HepG2 (cell line): ENCODE measurements at regions not wholly inside any gene's neighbourhood (a gene's known extent, or its start where the extent isn't known, plus 50 kb on each side); places are given as distances from the start of the nearest gene placed in this dataset.

ENCODE experiments used
- ATAC-seq: fragments of 200-7000 bp; cut with Tn5 transposase; 3 replicates; pipeline ENCODE4 v1.9.1; 2020; ENCODE audit warnings: mild to moderate bottlenecking, moderate library complexity
- BruUV-seq: library from RNA; stranded (reverse); fragments of 400-500 nt; replicated peaks from 2 replicates; lab custom pipeline; 2021; lab: Mats Ljungman, UMichigan
- CTCF ChIA-PET: fragments of 300-600 bp; formaldehyde crosslinking; extraction: SDS; loops from one replicate; lab custom pipeline; 2021; ENCODE audit warnings: low total read pairs, inconsistent platforms, low intra/inter-chr PET ratio; lab: Yijun Ruan, JAX
- POLR2A ChIA-PET: fragments of 350-600 bp; sonication (Branson Sonifier 250); formaldehyde crosslinking; loops from one replicate; lab custom pipeline; 2020; ENCODE audit warnings: antibody characterized with exemption, inconsistent platforms; lab: Yijun Ruan, JAX
- DNase-seq: peaks from one replicate; pipeline ENCODE4 v3.0.0-alpha.2; 2015; ENCODE audit warnings: low spot score
- FAIRE-seq: peaks from 3 replicates; lab custom pipeline; 2011; peaks lifted over from hg19 to GRCh38; lab: Jason Lieb, UNC
- H2AFZ ChIP-seq: one replicate; pipeline ENCODE4 v1.6.1; 2011; ENCODE audit warnings: low read length, inconsistent platforms
- H3K27ac ChIP-seq: fragments of 300-600 bp; 3 replicates; pipeline ENCODE4 v1.8.0; 2011; ENCODE audit warnings: mixed run types, mild to moderate bottlenecking, mixed read lengths, low read length, inconsistent platforms; ENCODE audit not compliant: insufficient read depth; ENCODE audit errors: extremely low read length
- H3K27me3 ChIP-seq, 2 experiments: fragments of 200-600 bp in 1 of 2; 2 replicates in 1 of 2; 3 replicates in 1 of 2; pipeline versions ENCODE4 v1.6.0 to v1.8.0; 2011; ENCODE audit warnings: low read length in 2 of 2, mild to moderate bottlenecking in 2 of 2, moderate library complexity in 2 of 2, inconsistent platforms in 1 of 2; ENCODE audit not compliant: insufficient read depth in 2 of 2, control insufficient read depth in 1 of 2
- H3K36me3 ChIP-seq, 2 experiments: fragments of 200-600 bp in 1 of 2; replicated peaks in 1 of 2; 2 replicates in 1 of 2; 3 replicates in 1 of 2; pipeline versions ENCODE4 v1.5.1 to v1.8.0; 2011; ENCODE audit warnings: low read length in 2 of 2, inconsistent platforms in 1 of 2; ENCODE audit not compliant: insufficient read depth in 2 of 2, control insufficient read depth in 1 of 2
- H3K4me1 ChIP-seq: 2 replicates; pipeline ENCODE4 v1.5.1; 2012; ENCODE audit warnings: low read length, inconsistent platforms; ENCODE audit not compliant: insufficient read depth
- H3K4me2 ChIP-seq: 2 replicates; pipeline ENCODE4 v1.6.0; 2011; ENCODE audit warnings: low read depth, low read length, inconsistent platforms
- H3K4me3 ChIP-seq, 3 experiments: fragments of 200-600 bp in 1 of 3; sonication (generic), shearing (Covaris generic) in 1 of 3; replicated peaks in 1 of 3; 2 replicates each; pipeline ENCODE4 v1.5.1; 2011 to 2016; ENCODE audit warnings: low read length in 3 of 3, inconsistent platforms in 2 of 3, low read depth in 2 of 3, mild to moderate bottlenecking in 2 of 3, control low read depth in 1 of 3, mixed read lengths in 1 of 3; ENCODE audit not compliant: insufficient read depth in 1 of 3
- H3K79me2 ChIP-seq: one replicate; pipeline ENCODE4 v1.6.1; 2011; ENCODE audit warnings: low read length, inconsistent platforms; ENCODE audit not compliant: insufficient read depth
- H3K9ac ChIP-seq: 2 replicates; pipeline ENCODE4 v1.6.0; 2011; ENCODE audit warnings: mild to moderate bottlenecking, low read depth, low read length, inconsistent platforms; ENCODE audit not compliant: insufficient read depth
- H3K9me3 ChIP-seq: 2 replicates; pipeline ENCODE4 v1.5.1; 2012; ENCODE audit warnings: mild to moderate bottlenecking, low read length
- H4K20me1 ChIP-seq: 2 replicates; pipeline ENCODE4 v1.6.0; 2011; ENCODE audit warnings: inconsistent platforms, mild to moderate bottlenecking, low read length, moderate library complexity; ENCODE audit not compliant: insufficient read depth
- DR1 ChIP-seq: sonication (generic); formaldehyde crosslinking; IDR thresholded peaks from 2 replicates; pipeline ENCODE4 v1.8.0; 2021; ENCODE audit warnings: mild to moderate bottlenecking, missing genetic modification reagents, inconsistent platforms
- MAFK ChIP-seq, 2 experiments: IDR thresholded peaks in 1 of 2; conservative IDR thresholded peaks in 1 of 2; 2 replicates each; pipeline ENCODE4 v1.6.1; 2011; ENCODE audit warnings: improper control_type of control experiment in 2 of 2, low read length in 2 of 2
- SP4 ChIP-seq: sonication (generic); formaldehyde crosslinking; IDR thresholded peaks from 2 replicates; pipeline ENCODE4 v1.8.1; 2023; ENCODE audit warnings: mild to moderate bottlenecking, missing genetic modification reagents
- STAT6 ChIP-seq: sonication (generic); formaldehyde crosslinking; IDR thresholded peaks from 2 replicates; pipeline ENCODE4 v1.4.0; 2020; ENCODE audit warnings: missing genetic modification reagents, mild to moderate bottlenecking, borderline replicate concordance
- ZNF12 ChIP-seq: sonication (generic); formaldehyde crosslinking; IDR thresholded peaks from 2 replicates; pipeline ENCODE4 v1.5.0; 2020; ENCODE audit warnings: missing genetic modification reagents
- ZNF20 ChIP-seq: sonication (generic); formaldehyde crosslinking; IDR thresholded peaks from 2 replicates; pipeline ENCODE4 v1.4.0; 2020; ENCODE audit warnings: mild to moderate bottlenecking, moderate library complexity, missing genetic modification reagents
- ZNF205 ChIP-seq: IDR thresholded peaks from 2 replicates; pipeline ENCODE4 v1.6.1; 2018; ENCODE audit warnings: missing biosample characterization, missing genetic modification reagents
- WGBS: methylation state at CpG from one replicate; pipeline ENCODE4 v1.1.6; 2017; ENCODE audit warnings: low lambda C conversion rate; 5-methylcytosine and 5-hydroxymethylcytosine counted together
- in situ Hi-C: cut with HindIII; loops from 2 replicates; pipeline ENCODE4 v1.10.0; 2017; ENCODE audit warnings: low pct_unique_long_range_greater_than_20kb; ENCODE audit not compliant: extremely low pct_ligation_motif_present
- intact Hi-C: fragments of 100-400 bp; cut with micrococcal nuclease; formaldehyde crosslinking; loops from one replicate; pipeline ENCODE4 v1.10.0; 2022; ENCODE audit not compliant: unreplicated experiment

DNA sequence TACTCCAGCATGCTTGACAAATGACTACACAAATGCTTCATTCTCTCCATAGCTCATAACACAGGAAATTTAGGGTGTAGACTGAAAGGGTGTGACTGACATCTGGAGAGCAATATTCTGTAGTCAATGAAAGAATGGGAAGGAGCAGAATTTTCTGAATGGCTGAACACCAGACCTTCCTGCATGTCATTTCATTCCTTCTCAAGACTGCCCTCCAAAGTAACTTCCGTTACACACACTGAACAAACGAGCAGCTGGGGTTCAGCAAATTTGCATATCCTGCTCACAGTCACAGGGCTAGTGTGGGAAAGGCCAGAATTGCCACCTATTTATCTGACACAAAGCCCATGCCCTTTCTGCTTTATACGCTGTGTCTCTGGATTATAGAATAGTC is 325.0 kb upstream of the CFAP20DC start (continued):
- TF ChIP-seq SP4 = no peak
- no peak for TF ChIP-seq ZNF20 (CRISPR knock-in tag)

DNA sequence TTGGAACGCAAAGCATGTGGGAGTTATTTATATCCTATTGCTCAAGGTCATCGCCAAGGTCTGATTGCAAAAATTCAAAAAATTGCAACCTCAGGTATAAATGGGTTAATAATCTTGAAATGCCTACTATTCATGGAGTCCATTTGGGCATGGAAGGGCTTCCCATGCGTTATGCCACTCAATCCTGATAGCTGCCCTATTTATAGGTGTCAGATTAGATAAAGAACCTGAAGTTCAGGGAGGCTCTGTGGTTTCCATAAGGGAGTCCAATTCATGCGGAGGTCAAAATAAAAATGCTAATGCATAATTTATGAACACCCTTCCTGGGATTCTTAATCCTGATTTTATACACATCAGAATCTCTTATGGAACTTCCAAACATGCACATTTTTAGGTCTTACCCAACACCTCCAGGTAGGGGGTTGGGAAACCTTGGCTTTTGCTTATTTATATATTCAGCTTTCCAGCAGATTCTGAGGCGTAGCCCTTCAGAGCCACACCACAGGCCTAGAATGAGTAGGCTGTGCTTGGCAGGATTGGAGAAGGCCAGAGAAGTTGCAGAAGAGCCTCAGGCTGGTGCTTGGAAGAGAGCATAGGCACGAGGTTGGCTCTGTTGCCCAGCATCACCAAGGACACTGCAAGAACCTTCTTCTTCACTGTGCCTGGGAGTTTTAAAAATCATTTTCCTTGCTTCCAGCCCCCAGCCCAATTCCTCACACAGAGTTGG is 324.4 kb upstream of the CFAP20DC start:
- no peak overlapping the region for H3K4me2 ChIP-seq
- WGBS = 35% methylated on average over 6 of the region's 6 CpGs
- BruUV-seq = no TSS peak
- H3K4me1 ChIP-seq = no peaks in the 10 kb centered on the region
- H3K36me3 ChIP-seq = no peaks in the 10 kb centered on the region
- no peak overlapping the region for H2AFZ ChIP-seq
- intact Hi-C loops = no loop called here
- no peak overlapping the region for H3K9ac ChIP-seq
- TF ChIP-seq ZNF205 (CRISPR knock-in tag) = no peak
- no peak for TF ChIP-seq STAT6 (CRISPR knock-in tag)
- no peak for TF ChIP-seq ZNF12 (CRISPR knock-in tag)
- peak in 1 of 2 experiments; percentile 30; a peak in 2 of 4 replicates for TF ChIP-seq MAFK (conservative IDR thresholded peaks at IDR 0.05 in 1 of 2, IDR thresholded peaks at IDR 0.05 in 1 of 2; ENCODE audit: low read length in 2 of 2)
- TF ChIP-seq DR1 = no peak
- POLR2A ChIA-PET = no interaction called here
- in situ Hi-C loops = no loop called here
- no peak overlapping the region for H3K4me3 ChIP-seq
- no peaks in the 10 kb centered on the region for H3K79me2 ChIP-seq
- FAIRE-seq = no peak
- H3K9me3 ChIP-seq = no peaks in the 10 kb centered on the region
- no peak for DNase-seq
- no peak for ATAC-seq
- no peak overlapping the region for H3K27ac ChIP-seq
- no peaks in the 10 kb centered on the region; a peak in 1 of 5 replicates for H3K27me3 ChIP-seq
- CTCF ChIA-PET = no interaction called here
- no peaks in the 10 kb centered on the region for H4K20me1 ChIP-seq
